Psoas muscle (tissue), 7 donors: ENCODE measurements at regions not wholly inside any gene's neighbourhood (a gene's known extent, or its start where the extent isn't known, plus 50 kb on each side); places are given as distances from the start of the nearest gene placed in this dataset.

Source experiments
- ATAC-seq, 4 donors: fragments of 200-7000 bp; cut with Tn5 transposase; one replicate each; pipeline ENCODE4 v1.9.1; 2020; ENCODE audit warnings: moderate library complexity in 3 of 4, mild to moderate bottlenecking in 2 of 4
- DNase-seq, 2 donors: peaks; one replicate each; pipeline ENCODE4 v3.0.0-alpha.2; 2020
- H3K27ac ChIP-seq: fragments of 200-600 bp; one replicate; pipeline ENCODE4 v1.8.0; 2022
- H3K27me3 ChIP-seq, 3 donors: fragments of 200-600 bp in 1 of 3; one replicate each; pipeline versions ENCODE4 v1.6.1 to v1.8.0; 2013 to 2022; ENCODE audit warnings: low read length in 2 of 3, mild to moderate bottlenecking in 2 of 3, moderate library complexity in 1 of 3; ENCODE audit not compliant: insufficient read depth in 3 of 3
- H3K36me3 ChIP-seq, 2 donors: fragments of 200-600 bp in 1 of 2; one replicate each; pipeline versions ENCODE4 v1.6.1 to v1.8.0; 2013 to 2022; ENCODE audit warnings: low read depth in 1 of 2, mild to moderate bottlenecking in 1 of 2, moderate library complexity in 1 of 2; ENCODE audit not compliant: insufficient read depth in 1 of 2
- H3K4me1 ChIP-seq: fragments of 200-600 bp; one replicate; pipeline ENCODE4 v1.8.0; 2022
- H3K4me3 ChIP-seq: fragments of 200-600 bp; one replicate; pipeline ENCODE4 v1.8.0; 2022; ENCODE audit warnings: mild to moderate bottlenecking
- H3K9me3 ChIP-seq: fragments of 200-600 bp; one replicate; pipeline ENCODE4 v1.8.0; 2022
- CTCF ChIP-seq: fragments of 200-600 bp; IDR thresholded peaks from one replicate; pipeline ENCODE4 v1.8.0; 2022; ENCODE audit warnings: antibody characterized with exemption
- WGBS, 3 donors: extraction: QIAGEN DNeasy Blood & Tissue Kit; methylation state at CpG; one replicate each; pipeline versions ENCODE4 v1.1.6 to v1.1.7; 2013; 5-methylcytosine and 5-hydroxymethylcytosine counted together
- intact Hi-C, 2 donors: fragments of 100-400 bp; cut with DNase I; formaldehyde crosslinking; loops; one replicate each; pipeline versions ENCODE4 v1.11.0 to v1.14.2; 2022
- donor health status: healthy with polysubstance abuse.
- donor health status: DM: no; HTN: no; CAD: no; lungs with moderate emphysema.
- donor health status: Bipolar disorder and iron deficiency.
- donor health status: healthy.
- donor health status: DM: yes; HTN: yes; CAD: no.
- donor health status: DM: no; HTN: no; CAD: no.
- donor health status: DM: yes; HTN: yes; CAD: no.

- H3K27ac ChIP-seq, result no peak overlapping the region
- intact Hi-C loops, result no loop called here
- no peak for TF ChIP-seq CTCF
- H3K27me3 ChIP-seq, result no peaks in the 10 kb centered on the region
- WGBS, 3 donors, result 75 to 86% (median 76%) methylated on average over 6 of the region's 6 CpGs
- H3K4me1 ChIP-seq, result no peaks in the 10 kb centered on the region
- no peaks in the 10 kb centered on the region for H3K36me3 ChIP-seq
- no peaks in the 10 kb centered on the region for H3K9me3 ChIP-seq
- ATAC-seq, result no peak
- DNase-seq, result no peak
- H3K4me3 ChIP-seq, result no peak overlapping the region
Measured at GRCh38 chr7:25031007-25031406, 51.0 kb upstream of the OSBPL3 start.
